ENCODE measurements at regions not wholly inside any gene's neighbourhood (a gene's known extent, or its start where the extent isn't known, plus 50 kb on each side); places are given as distances from the start of the nearest gene placed in this dataset.
"Not testable (repeated sequence)": the region's sequence is repeated elsewhere in the genome, so short reads cannot be mapped to it uniquely, and the experiment has no call there.

DNA sequence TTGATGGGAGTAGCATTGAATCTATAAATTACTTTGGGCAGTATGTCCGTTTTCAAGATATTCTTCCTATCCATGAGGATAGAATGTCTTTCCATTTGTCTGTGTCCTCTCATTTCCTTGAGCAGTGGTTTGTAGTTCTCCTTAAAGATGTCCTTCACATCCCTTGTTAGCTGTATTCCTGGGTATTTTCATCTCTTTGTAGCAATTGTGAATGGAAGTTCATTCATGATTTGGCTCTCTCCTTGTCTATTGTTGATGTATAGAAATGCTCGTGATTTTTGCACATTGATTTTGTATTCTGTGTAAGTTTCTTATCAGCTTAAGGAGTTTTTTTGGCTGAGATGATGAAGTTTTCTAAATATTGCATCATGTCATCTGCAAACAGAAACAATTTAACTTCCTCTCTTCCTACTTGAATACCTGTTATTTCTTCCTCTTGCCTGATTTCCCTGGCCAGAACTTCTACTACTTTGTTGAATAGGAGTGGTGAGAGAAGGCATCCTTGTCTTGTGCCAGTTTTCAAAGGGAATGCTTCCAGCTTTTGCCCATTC lies 741.0 kb downstream of the TMTC2 start:
- H3K18ac ChIP-seq (ENCODE audit: low read depth, low read length); H4K20me1 ChIP-seq (ENCODE audit: insufficient read depth, low read length); POLR2A ChIA-PET (ENCODE audit: unreplicated experiment); H3K4me1 ChIP-seq (ENCODE audit: control insufficient read depth, insufficient read depth, low read length); H3K27ac ChIP-seq (ENCODE audit: insufficient read depth, low read length); DNase-seq; ATAC-seq (ENCODE audit: low read depth); H2AK5ac ChIP-seq (ENCODE audit: low read depth, low read length); H3K4me2 ChIP-seq (ENCODE audit: low read depth, low read length); H2BK15ac ChIP-seq (ENCODE audit: low read depth, low read length); H3K9me1 ChIP-seq (ENCODE audit: insufficient read depth, low read length); H4K5ac ChIP-seq (ENCODE audit: low read depth, low read length); H2AFZ ChIP-seq (replicated peaks; ENCODE audit: low read length, poor library complexity); H2BK120ac ChIP-seq (ENCODE audit: low read depth, low read length); H3K4ac ChIP-seq (ENCODE audit: low read depth, low read length); H3K4me3 ChIP-seq (ENCODE audit: insufficient read depth, low read depth, low read length); H3K23ac ChIP-seq (ENCODE audit: low read depth, low read length); H2AK9ac ChIP-seq (replicated peaks; ENCODE audit: low read depth, low read length, poor library complexity); H3K9ac ChIP-seq (ENCODE audit: low read depth, low read length); H3K79me1 ChIP-seq (ENCODE audit: low read depth in 1 of 2, low read length in 2 of 2); intact Hi-C loops (cut with micrococcal nuclease); H3K14ac ChIP-seq (replicated peaks; ENCODE audit: low read depth, low read length); H2BK20ac ChIP-seq (ENCODE audit: low read depth, low read length); H4K8ac ChIP-seq (ENCODE audit: low read depth in 2 of 2, low read length in 2 of 2); H3K9me3 ChIP-seq (ENCODE audit: control insufficient read depth, insufficient read depth, low read length); H2BK5ac ChIP-seq (ENCODE audit: low read depth, low read length, poor library complexity, severe bottlenecking); H4K91ac ChIP-seq (ENCODE audit: insufficient read depth, low read depth, low read length); H3K27me3 ChIP-seq (ENCODE audit: control insufficient read depth, insufficient read depth, low read length); CTCF ChIA-PET; H3K36me3 ChIP-seq (ENCODE audit: control insufficient read depth, insufficient read depth, low read length); H3K56ac ChIP-seq (ENCODE audit: extremely low read depth, insufficient read depth, low read length); BruUV-seq (replicated peaks); dilution Hi-C loops (cut with HindIII; ENCODE audit: low sequenced_read_pairs, unreplicated experiment): not testable (repeated sequence)
- in situ Hi-C loops (cut with MboI; ENCODE audit: low sequenced_read_pairs): loop anchor here (10.0 kb wide), 1 partner anchor 63 kb away; no protein-coding TSS in a partner anchor
- no CpG with 5 or more reads among the region's 2 CpGs for WGBS, 2 experiments (ENCODE audit: extremely low coverage in 2 of 2, insufficient read length in 1 of 2)

Data from IMR-90 (cell line).